Astrocyte of the cerebellum (primary cell): ENCODE measurements at regions not wholly inside any gene's neighbourhood (a gene's known extent, or its start where the extent isn't known, plus 50 kb on each side); places are given as distances from the start of the nearest gene placed in this dataset.

Experiments
- DNase-seq: peaks from one replicate; pipeline ENCODE4 v3.0.0-alpha.2; 2011; ENCODE audit warnings: low read depth
- H3K4me3 ChIP-seq: 2 replicates; pipeline ENCODE4 v1.5.1; 2011; ENCODE audit warnings: mild to moderate bottlenecking, low read depth, low read length, moderate library complexity
- CTCF ChIP-seq: IDR thresholded peaks from 2 replicates; pipeline ENCODE4 v1.5.1; 2012; ENCODE audit warnings: low read length, low read depth, moderate library complexity, mild to moderate bottlenecking; ENCODE audit errors: missing control alignments
- in situ Hi-C: cut with HindIII; loops from 2 replicates; pipeline ENCODE4 v1.10.0; 2017; ENCODE audit warnings: low sequenced_read_pairs

GRCh38 chr2:9123069-9123468 lies 83.5 kb upstream of the ASAP2 start:
- no peak for DNase-seq
- no peak overlapping the region for H3K4me3 ChIP-seq
- in situ Hi-C loops = no loop called here
- no peak for TF ChIP-seq CTCF

GRCh38 chr2:9122367-9122766 lies 84.2 kb upstream of the ASAP2 start:
- H3K4me3 ChIP-seq = no peak overlapping the region
- no peak for DNase-seq
- in situ Hi-C loops = no loop called here
- no peak for TF ChIP-seq CTCF

- in situ Hi-C loops = no loop called here
- no peak overlapping the region for H3K4me3 ChIP-seq
- TF ChIP-seq CTCF = no peak
- no peak for DNase-seq
Measured at GRCh38 chr2:9118383-9118960, 88.1 kb upstream of the ASAP2 start.

GRCh38 chr2:9115229-9115628 lies 91.4 kb upstream of the ASAP2 start:
- TF ChIP-seq CTCF = no peak
- in situ Hi-C loops = no loop called here
- H3K4me3 ChIP-seq = no peak overlapping the region
- DNase-seq = no peak

GRCh38 chr2:9114458-9114857 lies 92.2 kb upstream of the ASAP2 start:
- in situ Hi-C loops = no loop called here
- TF ChIP-seq CTCF = no peak
- DNase-seq = no peak
- H3K4me3 ChIP-seq = no peak overlapping the region

- H3K4me3 ChIP-seq = no peak overlapping the region
- in situ Hi-C loops = no loop called here
- TF ChIP-seq CTCF = no peak
- DNase-seq = no peak
Measured at GRCh38 chr2:9113916-9114315, 92.7 kb upstream of the ASAP2 start.

- TF ChIP-seq CTCF = no peak
- H3K4me3 ChIP-seq = no peak overlapping the region
- no peak for DNase-seq
- in situ Hi-C loops = no loop called here
Measured at GRCh38 chr2:9113262-9113661, 93.3 kb upstream of the ASAP2 start.
